ENCODE measurements at regions not wholly inside any gene's neighbourhood (a gene's known extent, or its start where the extent isn't known, plus 50 kb on each side); places are given as distances from the start of the nearest gene placed in this dataset.

- TF ChIP-seq ZNF274 (IDR thresholded peaks at IDR 0.05; ENCODE audit: borderline replicate concordance, extremely low read depth, low read length) (no peak), GTF2F1 (IDR thresholded peaks at IDR 0.05; ENCODE audit: borderline replicate concordance, low read depth, low read length) (no peak), TCF12 (IDR thresholded peaks at IDR 0.05; ENCODE audit: low read depth, low read length) (no peak), EZH2 (IDR thresholded peaks at IDR 0.05; ENCODE audit: low read depth, low read length, severe bottlenecking) (no peak), SP2 (IDR thresholded peaks at IDR 0.05; ENCODE audit: low read length) (no peak), GABPA (IDR thresholded peaks at IDR 0.05; ENCODE audit: borderline replicate concordance, insufficient read depth, low read length) (no peak), POLR2A (IDR thresholded peaks at IDR 0.05; ENCODE audit: control extremely low read depth in 1 of 2, low read depth in 2 of 2, low read length in 2 of 2) (no peak), SUZ12 (IDR thresholded peaks at IDR 0.05; ENCODE audit: low read length) (no peak)
- TF ChIP-seq, protein P1, sequence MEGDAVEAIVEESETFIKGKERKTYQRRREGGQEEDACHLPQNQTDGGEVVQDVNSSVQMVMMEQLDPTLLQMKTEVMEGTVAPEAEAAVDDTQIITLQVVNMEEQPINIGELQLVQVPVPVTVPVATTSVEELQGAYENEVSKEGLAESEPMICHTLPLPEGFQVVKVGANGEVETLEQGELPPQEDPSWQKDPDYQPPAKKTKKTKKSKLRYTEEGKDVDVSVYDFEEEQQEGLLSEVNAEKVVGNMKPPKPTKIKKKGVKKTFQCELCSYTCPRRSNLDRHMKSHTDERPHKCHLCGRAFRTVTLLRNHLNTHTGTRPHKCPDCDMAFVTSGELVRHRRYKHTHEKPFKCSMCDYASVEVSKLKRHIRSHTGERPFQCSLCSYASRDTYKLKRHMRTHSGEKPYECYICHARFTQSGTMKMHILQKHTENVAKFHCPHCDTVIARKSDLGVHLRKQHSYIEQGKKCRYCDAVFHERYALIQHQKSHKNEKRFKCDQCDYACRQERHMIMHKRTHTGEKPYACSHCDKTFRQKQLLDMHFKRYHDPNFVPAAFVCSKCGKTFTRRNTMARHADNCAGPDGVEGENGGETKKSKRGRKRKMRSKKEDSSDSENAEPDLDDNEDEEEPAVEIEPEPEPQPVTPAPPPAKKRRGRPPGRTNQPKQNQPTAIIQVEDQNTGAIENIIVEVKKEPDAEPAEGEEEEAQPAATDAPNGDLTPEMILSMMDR (IDR thresholded peaks at IDR 0.05; ENCODE audit: control extremely low read depth in 1 of 3, insufficient read depth in 1 of 3, low read depth in 1 of 3, low read length in 3 of 3) = no peak
Observed at GRCh38 chr7:46264646-46265045, 343.6 kb upstream of the IGFBP3 start.

Data from H1 (cell line).